HEK293 (cell line): ENCODE measurements at regions not wholly inside any gene's neighbourhood (a gene's known extent, or its start where the extent isn't known, plus 50 kb on each side); places are given as distances from the start of the nearest gene placed in this dataset.

Experiments
- CTCF ChIA-PET: fragments of 350-600 bp; formaldehyde crosslinking; extraction: SDS; loops from one replicate; lab custom pipeline; 2021; ENCODE audit warnings: antibody characterized with exemption; lab: Yijun Ruan, JAX
- POLR2A ChIA-PET: fragments of 300-600 bp; formaldehyde crosslinking; extraction: SDS; loops from one replicate; lab custom pipeline; 2020; ENCODE audit warnings: antibody characterized with exemption, inconsistent platforms; lab: Yijun Ruan, JAX
- H3K27ac ChIP-seq: fragments of 200-500 bp; sonication (Bioruptor generic); 2 replicates; pipeline ENCODE4 v1.5.1; 2014; ENCODE audit warnings: low read depth, low read length, control low read depth, inconsistent platforms; ENCODE audit errors: extremely low read depth
- H3K36me3 ChIP-seq, 2 experiments: fragments of 200-500 bp in 1 of 2; sonication (Bioruptor generic) in 1 of 2; 1 replicate in 1 of 2; 2 replicates in 1 of 2; pipeline ENCODE4 v1.5.1; 2014 to 2017; ENCODE audit warnings: inconsistent platforms in 2 of 2, low read length in 2 of 2; ENCODE audit not compliant: control insufficient read depth in 2 of 2, insufficient read depth in 1 of 2
- H3K4me1 ChIP-seq: fragments of 200-500 bp; sonication (Bioruptor generic); 2 replicates; pipeline ENCODE4 v1.5.1; 2014; ENCODE audit warnings: mild to moderate bottlenecking, low read length, inconsistent platforms; ENCODE audit not compliant: control insufficient read depth, insufficient read depth
- H3K4me3 ChIP-seq: 2 replicates; pipeline ENCODE4 v1.5.1; 2011; ENCODE audit warnings: low read depth, mild to moderate bottlenecking, control low read depth, low read length, moderate library complexity
- H3K9me3 ChIP-seq: fragments of 200-500 bp; sonication (Bioruptor generic); 2 replicates; pipeline ENCODE4 v1.5.1; 2014; ENCODE audit warnings: low read depth, low read length, inconsistent platforms; ENCODE audit not compliant: control insufficient read depth, insufficient read depth
- BCL11A ChIP-seq: fragments of 450-650 bp; formaldehyde crosslinking; IDR thresholded peaks from 2 replicates; pipeline ENCODE4 v1.5.1; 2016; ENCODE audit warnings: low read depth, missing biosample characterization, missing genetic modification characterization
- HOXC10 ChIP-seq: sonication (generic); formaldehyde crosslinking; IDR thresholded peaks from 2 replicates; pipeline ENCODE4 v1.8.1; 2023; ENCODE audit warnings: mild to moderate bottlenecking, missing genetic modification reagents
- MEIS1 ChIP-seq: sonication (generic); formaldehyde crosslinking; IDR thresholded peaks from 2 replicates; pipeline ENCODE4 v1.8.1; 2022; ENCODE audit warnings: missing genetic modification reagents, mild to moderate bottlenecking, borderline replicate concordance
- SALL2 ChIP-seq: fragments of 450-650 bp; formaldehyde crosslinking; IDR thresholded peaks from 2 replicates; pipeline ENCODE4 v1.5.0; 2017; ENCODE audit warnings: missing biosample characterization, mild to moderate bottlenecking, missing genetic modification characterization, borderline replicate concordance
- SP2 ChIP-seq: fragments of 450-650 bp; formaldehyde crosslinking; IDR thresholded peaks from 2 replicates; pipeline ENCODE4 v1.5.1; 2016; ENCODE audit warnings: missing biosample characterization, missing genetic modification characterization
- ZFP41 ChIP-seq: fragments of 450-650 bp; formaldehyde crosslinking; IDR thresholded peaks from 2 replicates; pipeline ENCODE4 v1.5.1; 2016; ENCODE audit warnings: missing biosample characterization, missing genetic modification characterization, borderline replicate concordance
- ZNF140 ChIP-seq: fragments of 450-650 bp; formaldehyde crosslinking; IDR thresholded peaks from 2 replicates; pipeline ENCODE4 v1.5.1; 2016; ENCODE audit warnings: missing biosample characterization, missing genetic modification characterization
- ZNF174 ChIP-seq: fragments of 450-650 bp; formaldehyde crosslinking; IDR thresholded peaks from 2 replicates; pipeline ENCODE4 v1.5.0; 2017; ENCODE audit warnings: missing biosample characterization, mild to moderate bottlenecking, missing genetic modification characterization
- ZNF214 ChIP-seq: fragments of 450-650 bp; formaldehyde crosslinking; IDR thresholded peaks from 2 replicates; pipeline ENCODE4 v1.5.1; 2017; ENCODE audit warnings: missing biosample characterization, mild to moderate bottlenecking, missing genetic modification characterization, borderline replicate concordance
- ZNF274 ChIP-seq, 2 experiments: fragments of 200-500 bp in 1 of 2; fragments of 450-650 bp in 1 of 2; sonication (Bioruptor generic) in 1 of 2; formaldehyde crosslinking in 1 of 2; IDR thresholded peaks; 2 replicates each; pipeline versions ENCODE4 v1.5.1 to v1.6.1; 2014 to 2016; ENCODE audit warnings: borderline replicate concordance in 1 of 2, inconsistent platforms in 1 of 2, low read length in 1 of 2, missing biosample characterization in 1 of 2, missing genetic modification characterization in 1 of 2
- ZNF302 ChIP-seq: fragments of 450-650 bp; formaldehyde crosslinking; IDR thresholded peaks from 2 replicates; pipeline ENCODE4 v1.5.1; 2016; ENCODE audit warnings: missing biosample characterization, missing genetic modification characterization, low read depth
- ZNF341 ChIP-seq: fragments of 450-650 bp; formaldehyde crosslinking; IDR thresholded peaks from 2 replicates; pipeline ENCODE4; 2016; ENCODE audit warnings: low read depth, missing biosample characterization, missing genetic modification characterization
- ZNF350 ChIP-seq: fragments of 450-650 bp; formaldehyde crosslinking; IDR thresholded peaks from 2 replicates; pipeline ENCODE4 v1.5.0; 2017; ENCODE audit warnings: missing biosample characterization, mild to moderate bottlenecking, missing genetic modification characterization
- ZNF398 ChIP-seq: fragments of 450-650 bp; formaldehyde crosslinking; IDR thresholded peaks from 2 replicates; pipeline ENCODE4 v1.5.1; 2017; ENCODE audit warnings: missing biosample characterization, missing genetic modification characterization
- ZNF488 ChIP-seq: fragments of 450-650 bp; formaldehyde crosslinking; IDR thresholded peaks from 2 replicates; pipeline ENCODE4 v1.5.1; 2016; ENCODE audit warnings: missing biosample characterization, missing genetic modification characterization
- ZNF776 ChIP-seq: fragments of 450-650 bp; formaldehyde crosslinking; IDR thresholded peaks from 2 replicates; pipeline ENCODE4 v1.5.0; 2017; ENCODE audit warnings: missing biosample characterization, missing genetic modification characterization, borderline replicate concordance
- ZSCAN16 ChIP-seq: fragments of 450-650 bp; formaldehyde crosslinking; IDR thresholded peaks from 2 replicates; pipeline ENCODE4 v1.5.1; 2016; ENCODE audit warnings: missing biosample characterization, missing genetic modification characterization
- TF ChIP-seq, protein P1 (sequence below): fragments of 450-650 bp; formaldehyde crosslinking; IDR thresholded peaks from 2 replicates; pipeline ENCODE4 v1.5.1; 2016; ENCODE audit warnings: missing biosample characterization, missing genetic modification characterization
- TF ChIP-seq, protein P2 (sequence below): fragments of 450-650 bp; formaldehyde crosslinking; IDR thresholded peaks from 2 replicates; pipeline ENCODE4 v1.5.1; 2017; ENCODE audit warnings: missing biosample characterization, missing genetic modification characterization

DNA sequence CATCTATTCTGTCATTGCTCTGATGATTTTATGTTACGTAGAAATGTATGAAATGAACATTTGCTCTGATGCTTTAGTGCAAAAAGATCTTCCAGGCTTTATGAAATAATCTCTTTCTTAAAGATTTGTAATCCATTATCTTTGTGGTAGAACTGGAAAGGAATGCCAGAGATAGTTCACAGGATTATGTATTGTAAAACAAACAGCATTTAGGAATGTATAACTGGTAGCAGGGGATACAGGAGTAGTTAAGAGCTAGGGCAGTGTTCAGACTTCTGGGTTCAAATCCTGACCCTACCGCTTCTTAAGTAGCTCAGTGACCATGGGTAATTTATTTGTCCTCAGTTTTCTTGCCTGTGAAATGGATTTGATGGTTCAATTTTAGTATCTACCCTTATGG, 429.8 kb upstream of the TPM1 start (continued):
- TF ChIP-seq, protein P1, sequence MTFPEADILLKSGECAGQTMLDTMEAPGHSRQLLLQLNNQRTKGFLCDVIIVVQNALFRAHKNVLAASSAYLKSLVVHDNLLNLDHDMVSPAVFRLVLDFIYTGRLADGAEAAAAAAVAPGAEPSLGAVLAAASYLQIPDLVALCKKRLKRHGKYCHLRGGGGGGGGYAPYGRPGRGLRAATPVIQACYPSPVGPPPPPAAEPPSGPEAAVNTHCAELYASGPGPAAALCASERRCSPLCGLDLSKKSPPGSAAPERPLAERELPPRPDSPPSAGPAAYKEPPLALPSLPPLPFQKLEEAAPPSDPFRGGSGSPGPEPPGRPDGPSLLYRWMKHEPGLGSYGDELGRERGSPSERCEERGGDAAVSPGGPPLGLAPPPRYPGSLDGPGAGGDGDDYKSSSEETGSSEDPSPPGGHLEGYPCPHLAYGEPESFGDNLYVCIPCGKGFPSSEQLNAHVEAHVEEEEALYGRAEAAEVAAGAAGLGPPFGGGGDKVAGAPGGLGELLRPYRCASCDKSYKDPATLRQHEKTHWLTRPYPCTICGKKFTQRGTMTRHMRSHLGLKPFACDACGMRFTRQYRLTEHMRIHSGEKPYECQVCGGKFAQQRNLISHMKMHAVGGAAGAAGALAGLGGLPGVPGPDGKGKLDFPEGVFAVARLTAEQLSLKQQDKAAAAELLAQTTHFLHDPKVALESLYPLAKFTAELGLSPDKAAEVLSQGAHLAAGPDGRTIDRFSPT (tag by site-specific recombination) = no peak
- TF ChIP-seq HOXC10 (CRISPR knock-in tag) = no peak
- TF ChIP-seq SALL2 (tag by site-specific recombination) = no peak
- TF ChIP-seq SP2 (tag by site-specific recombination) = no peak
- no peak for TF ChIP-seq ZNF350 (tag by site-specific recombination)
- TF ChIP-seq, all 188 proteins: peak for 0

- H3K9me3 ChIP-seq = no peaks in the 10 kb centered on the region
- ChIA-PET CTCF (no interaction called here), POLR2A (no interaction called here)
- no peak overlapping the region for H3K4me3 ChIP-seq
- no peaks in the 10 kb centered on the region for H3K36me3 ChIP-seq
- no peaks in the 10 kb centered on the region for H3K4me1 ChIP-seq
- TF ChIP-seq SALL2 (tag by site-specific recombination) (no peak), MEIS1 (no peak), ZFP41 (no peak)
- no peak overlapping the region for H3K27ac ChIP-seq
Observed at GRCh38 chr15:62616746-62617145, 425.8 kb upstream of the TPM1 start.

GRCh38 chr15:62617741-62618140, 424.8 kb upstream of the TPM1 start:
- no peaks in the 10 kb centered on the region for H3K9me3 ChIP-seq
- no peak overlapping the region for H3K27ac ChIP-seq
- no peaks in the 10 kb centered on the region for H3K36me3 ChIP-seq
- TF ChIP-seq ZNF398 (tag by site-specific recombination) (no peak), ZNF214 (tag by site-specific recombination) (no peak), ZNF488 (tag by site-specific recombination) (no peak)
- TF ChIP-seq, protein P2, sequence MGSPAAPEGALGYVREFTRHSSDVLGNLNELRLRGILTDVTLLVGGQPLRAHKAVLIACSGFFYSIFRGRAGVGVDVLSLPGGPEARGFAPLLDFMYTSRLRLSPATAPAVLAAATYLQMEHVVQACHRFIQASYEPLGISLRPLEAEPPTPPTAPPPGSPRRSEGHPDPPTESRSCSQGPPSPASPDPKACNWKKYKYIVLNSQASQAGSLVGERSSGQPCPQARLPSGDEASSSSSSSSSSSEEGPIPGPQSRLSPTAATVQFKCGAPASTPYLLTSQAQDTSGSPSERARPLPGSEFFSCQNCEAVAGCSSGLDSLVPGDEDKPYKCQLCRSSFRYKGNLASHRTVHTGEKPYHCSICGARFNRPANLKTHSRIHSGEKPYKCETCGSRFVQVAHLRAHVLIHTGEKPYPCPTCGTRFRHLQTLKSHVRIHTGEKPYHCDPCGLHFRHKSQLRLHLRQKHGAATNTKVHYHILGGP (tag by site-specific recombination) = no peak
- TF ChIP-seq, all 188 proteins: peak for 0
- CTCF ChIA-PET = no interaction called here
- POLR2A ChIA-PET = no interaction called here
- Histone ChIP-seq H3K4me1 (no peaks in the 10 kb centered on the region), H3K4me3 (no peak overlapping the region)

DNA sequence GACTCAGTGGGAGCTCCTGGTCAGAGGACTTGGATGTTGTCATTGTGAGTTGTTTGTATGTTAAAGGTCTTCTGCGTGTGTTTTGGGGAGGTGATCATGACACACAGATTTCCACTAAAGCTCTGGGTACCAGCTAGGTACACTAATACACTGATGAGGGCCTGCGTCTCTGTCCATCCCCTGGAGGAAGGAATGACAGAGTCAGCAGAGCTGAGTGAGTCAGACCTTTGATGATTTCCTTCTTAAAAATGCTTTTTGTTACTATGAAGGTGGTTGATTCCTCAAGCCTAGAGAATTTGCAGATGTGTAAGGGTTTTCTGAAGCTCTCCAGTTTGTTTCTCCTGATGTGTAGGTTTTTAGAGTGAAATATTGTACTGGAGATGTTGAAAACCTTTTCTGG, 424.1 kb upstream of the TPM1 start:
- ChIA-PET POLR2A (no interaction called here), CTCF (interaction anchor here (0.7 kb wide), 1 partner anchor 377 kb away, joined by 3 read pairs; no protein-coding TSS in a partner anchor)
- Histone ChIP-seq H3K9me3 (no peaks in the 10 kb centered on the region), H3K4me1 (no peaks in the 10 kb centered on the region), H3K27ac (no peak overlapping the region), H3K4me3 (no peak overlapping the region), H3K36me3 (no peaks in the 10 kb centered on the region)
- TF ChIP-seq BCL11A (tag by site-specific recombination) (no peak), ZNF776 (tag by site-specific recombination) (no peak), ZNF398 (tag by site-specific recombination) (no peak), ZNF274 (IDR thresholded peaks at IDR 0.05; ENCODE audit: low read length) (no peak), ZNF274 (tag by site-specific recombination; IDR thresholded peaks at IDR 0.05; ENCODE audit: borderline replicate concordance) (no peak), ZNF302 (tag by site-specific recombination) (no peak), ZNF140 (tag by site-specific recombination) (no peak), ZSCAN16 (tag by site-specific recombination) (no peak), ZNF174 (tag by site-specific recombination) (no peak), ZNF341 (tag by site-specific recombination) (no peak)
